Left lung (tissue), 4 donors: ENCODE measurements at regions not wholly inside any gene's neighbourhood (a gene's known extent, or its start where the extent isn't known, plus 50 kb on each side); places are given as distances from the start of the nearest gene placed in this dataset.

Experiments
- ATAC-seq: fragments of 200-7000 bp; cut with Tn5 transposase; one replicate; pipeline ENCODE4 v1.9.1; 2020; ENCODE audit warnings: moderate library complexity
- DNase-seq, 4 donors: peaks; one replicate each; pipeline ENCODE4 v3.0.0-alpha.2; 2013 to 2020
- H3K27ac ChIP-seq, 2 donors: fragments of 200-600 bp; sonication (generic) in 1 of 2; one replicate each; pipeline versions ENCODE4 v1.5.0 to v1.8.0; 2020 to 2021
- H3K27me3 ChIP-seq, 2 donors: fragments of 200-600 bp; sonication (generic) in 1 of 2; one replicate each; pipeline versions ENCODE4 v1.5.0 to v1.8.0; 2020 to 2021
- H3K36me3 ChIP-seq, 2 donors: fragments of 200-600 bp; sonication (generic) in 1 of 2; one replicate each; pipeline versions ENCODE4 v1.5.0 to v1.8.0; 2020 to 2021
- H3K4me1 ChIP-seq, 2 donors: fragments of 200-600 bp; one replicate each; pipeline ENCODE4 v1.8.0; 2021
- H3K4me3 ChIP-seq, 2 donors: fragments of 200-600 bp; sonication (generic) in 1 of 2; one replicate each; pipeline versions ENCODE4 v1.5.0 to v1.8.0; 2020 to 2021; ENCODE audit warnings: mild to moderate bottlenecking in 1 of 2
- H3K9me3 ChIP-seq, 2 donors: fragments of 200-600 bp; sonication (generic) in 1 of 2; one replicate each; pipeline versions ENCODE4 v1.5.0 to v1.8.0; 2020 to 2021
- intact Hi-C, 2 donors: fragments of 100-400 bp; cut with DNase I; formaldehyde crosslinking; loops; one replicate each; pipeline versions ENCODE4 v1.11.2 to v1.14.2; 2022
- TF ChIP-seq, protein P1 (sequence below), 2 donors: fragments of 200-600 bp; sonication (generic) in 1 of 2; IDR thresholded peaks; one replicate each; pipeline versions ENCODE4 v1.5.0 to v1.8.0; 2021; ENCODE audit warnings: antibody characterized with exemption in 2 of 2
- donor health status: DM: no; HTN: yes; CAD: no.
- donor health status: DM: no; HTN: no; CAD: no.

DNA sequence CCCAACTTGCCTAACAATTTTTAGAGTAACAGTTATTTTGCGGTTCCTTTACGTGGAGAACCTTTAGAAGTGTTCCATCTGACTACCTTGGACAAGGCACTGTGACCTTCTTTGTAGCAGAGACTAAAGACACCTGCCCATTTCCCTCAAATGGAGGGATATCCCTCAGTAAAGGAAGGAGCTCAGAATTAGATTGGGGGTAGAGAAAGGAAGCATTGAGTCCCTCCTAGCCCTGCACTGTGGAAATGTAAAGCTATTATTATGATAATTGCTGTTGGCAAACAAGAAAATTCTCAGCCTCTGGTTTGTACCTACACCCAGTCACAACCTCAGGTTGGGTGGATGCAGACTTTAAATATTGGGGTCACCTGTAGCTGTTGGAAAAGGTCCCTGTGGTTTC lies 72.6 kb upstream of the MACF1 start:
- H3K27ac ChIP-seq = peak overlapping the region; percentile 79 to 86
- intact Hi-C loops = no loop called here
- H3K36me3 ChIP-seq = no peaks in the 10 kb centered on the region
- no peak for DNase-seq
- no peak overlapping the region for H3K4me3 ChIP-seq
- TF ChIP-seq, protein P1, sequence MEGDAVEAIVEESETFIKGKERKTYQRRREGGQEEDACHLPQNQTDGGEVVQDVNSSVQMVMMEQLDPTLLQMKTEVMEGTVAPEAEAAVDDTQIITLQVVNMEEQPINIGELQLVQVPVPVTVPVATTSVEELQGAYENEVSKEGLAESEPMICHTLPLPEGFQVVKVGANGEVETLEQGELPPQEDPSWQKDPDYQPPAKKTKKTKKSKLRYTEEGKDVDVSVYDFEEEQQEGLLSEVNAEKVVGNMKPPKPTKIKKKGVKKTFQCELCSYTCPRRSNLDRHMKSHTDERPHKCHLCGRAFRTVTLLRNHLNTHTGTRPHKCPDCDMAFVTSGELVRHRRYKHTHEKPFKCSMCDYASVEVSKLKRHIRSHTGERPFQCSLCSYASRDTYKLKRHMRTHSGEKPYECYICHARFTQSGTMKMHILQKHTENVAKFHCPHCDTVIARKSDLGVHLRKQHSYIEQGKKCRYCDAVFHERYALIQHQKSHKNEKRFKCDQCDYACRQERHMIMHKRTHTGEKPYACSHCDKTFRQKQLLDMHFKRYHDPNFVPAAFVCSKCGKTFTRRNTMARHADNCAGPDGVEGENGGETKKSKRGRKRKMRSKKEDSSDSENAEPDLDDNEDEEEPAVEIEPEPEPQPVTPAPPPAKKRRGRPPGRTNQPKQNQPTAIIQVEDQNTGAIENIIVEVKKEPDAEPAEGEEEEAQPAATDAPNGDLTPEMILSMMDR (IDR thresholded peaks at IDR 0.05) = no peak
- H3K27me3 ChIP-seq = no peaks in the 10 kb centered on the region
- no peak for ATAC-seq
- H3K4me1 ChIP-seq = peaks cover 41 to 80% of the 10 kb centered on the region in 2 donors
- H3K9me3 ChIP-seq = no peaks in the 10 kb centered on the region

DNA sequence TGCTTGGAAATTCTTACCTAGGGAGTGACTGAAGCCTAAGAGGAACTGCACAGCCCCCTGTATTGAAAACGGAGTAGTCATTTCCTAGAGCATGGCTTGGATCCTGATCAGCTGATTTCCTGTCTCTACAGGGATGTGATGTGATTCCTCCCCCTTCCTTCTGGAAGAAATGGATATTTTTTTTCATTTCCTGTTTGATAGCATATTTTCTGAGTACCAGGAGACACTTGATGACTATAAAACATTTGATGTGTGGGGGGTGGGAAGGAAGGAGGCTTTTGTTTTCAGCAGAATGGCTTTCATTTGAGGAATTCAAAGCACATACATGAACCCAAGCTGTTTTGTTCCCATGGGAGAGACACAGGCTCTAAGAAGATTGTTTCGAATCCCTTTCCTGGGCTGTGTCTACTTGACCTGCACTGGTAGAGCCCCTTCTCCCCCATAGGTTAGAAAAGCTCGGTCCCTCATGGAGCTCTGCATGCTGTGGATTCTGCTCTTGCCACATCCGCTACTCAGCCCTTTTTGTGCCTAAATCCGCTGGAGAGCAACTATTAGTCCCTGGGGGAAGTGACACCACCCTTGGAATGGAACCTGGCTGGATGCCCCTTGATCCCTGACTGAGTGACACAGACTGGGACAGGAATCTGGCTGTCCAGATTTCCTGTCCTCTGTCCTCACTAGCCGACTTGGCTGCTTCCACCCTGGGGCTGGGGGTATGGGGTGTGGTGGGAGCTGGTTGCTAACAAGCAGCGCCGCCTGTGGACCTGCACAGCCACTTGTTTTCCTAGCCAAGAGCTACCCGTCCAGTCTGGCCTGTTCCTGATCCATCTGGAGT lies 71.8 kb upstream of the MACF1 start:
- DNase-seq (peak in 3 of 4 donors; percentile 79 to 86 (median 82)), ATAC-seq (peak; percentile 80)
- intact Hi-C loops = no loop called here
- TF ChIP-seq, protein P1 (IDR thresholded peaks at IDR 0.05) = peak in 1 of 2 donors; percentile 27
- Histone ChIP-seq H3K36me3 (no peaks in the 10 kb centered on the region), H3K9me3 (no peaks in the 10 kb centered on the region), H3K27me3 (no peaks in the 10 kb centered on the region), H3K4me1 (peaks cover 38 to 72% of the 10 kb centered on the region in 2 donors), H3K4me3 (no peak overlapping the region), H3K27ac (peak overlapping the region; percentile 79 to 86)

DNA sequence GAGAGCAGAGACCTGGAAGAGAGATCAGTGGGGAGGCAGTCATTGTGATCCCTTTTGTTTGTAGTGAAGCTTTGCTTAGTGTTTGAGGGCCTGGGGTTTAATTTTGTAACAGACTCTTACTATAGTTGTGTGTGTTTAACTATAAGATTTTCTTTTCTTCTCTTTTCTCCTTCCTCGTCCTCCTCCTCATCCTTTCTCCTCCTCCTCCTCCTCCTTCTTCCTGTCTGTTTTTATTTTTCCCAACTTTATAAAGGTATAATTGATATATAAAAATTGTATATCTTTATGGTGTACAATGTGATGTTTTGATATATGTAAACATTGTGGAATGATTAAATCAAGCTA lies 71.2 kb upstream of the MACF1 start:
- ATAC-seq (no peak), DNase-seq (no peak)
- peak overlapping the region; percentile 79 to 86 for H3K27ac ChIP-seq
- H3K4me3 ChIP-seq = no peak overlapping the region
- H3K4me1 ChIP-seq = peaks cover 38 to 66% of the 10 kb centered on the region in 2 donors
- H3K9me3 ChIP-seq = no peaks in the 10 kb centered on the region
- TF ChIP-seq, protein P1 (IDR thresholded peaks at IDR 0.05) = no peak
- H3K36me3 ChIP-seq = no peaks in the 10 kb centered on the region
- no peaks in the 10 kb centered on the region for H3K27me3 ChIP-seq
- intact Hi-C loops = no loop called here

DNA sequence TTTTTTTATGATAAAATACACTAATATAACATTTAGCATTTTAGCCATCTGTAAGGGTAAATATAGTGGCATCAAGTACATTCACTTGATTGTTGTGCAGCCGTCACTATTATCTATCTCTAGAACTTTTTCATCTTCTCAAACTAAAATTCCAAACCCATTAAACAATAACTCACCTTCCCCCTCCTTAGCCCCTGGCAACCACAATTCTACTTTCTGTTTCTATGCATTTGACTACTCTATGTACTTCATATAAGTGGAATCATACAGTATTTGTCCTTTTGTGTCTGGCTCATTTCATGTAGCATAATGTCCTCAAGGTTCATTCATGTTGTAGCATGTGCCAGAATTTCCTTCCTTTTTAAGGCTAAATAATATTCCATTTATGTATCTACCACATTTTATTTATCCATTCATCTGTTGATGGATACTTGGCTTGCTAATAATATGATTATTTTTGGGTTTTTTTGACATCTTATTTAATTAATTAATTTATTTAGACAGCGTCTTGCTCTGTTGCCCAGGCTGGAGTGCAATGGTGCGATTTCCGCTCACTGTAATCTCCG lies 69.6 kb upstream of the MACF1 start:
- Histone ChIP-seq H3K4me1 (peaks cover 30 to 55% of the 10 kb centered on the region in 2 donors), H3K27ac (peak overlapping the region in 1 of 2 donors; percentile 51), H3K4me3 (no peak overlapping the region), H3K9me3 (no peaks in the 10 kb centered on the region), H3K36me3 (no peaks in the 10 kb centered on the region), H3K27me3 (no peaks in the 10 kb centered on the region)
- TF ChIP-seq, protein P1 (IDR thresholded peaks at IDR 0.05) = no peak
- no peak for ATAC-seq
- DNase-seq = no peak
- intact Hi-C loops = no loop called here

DNA sequence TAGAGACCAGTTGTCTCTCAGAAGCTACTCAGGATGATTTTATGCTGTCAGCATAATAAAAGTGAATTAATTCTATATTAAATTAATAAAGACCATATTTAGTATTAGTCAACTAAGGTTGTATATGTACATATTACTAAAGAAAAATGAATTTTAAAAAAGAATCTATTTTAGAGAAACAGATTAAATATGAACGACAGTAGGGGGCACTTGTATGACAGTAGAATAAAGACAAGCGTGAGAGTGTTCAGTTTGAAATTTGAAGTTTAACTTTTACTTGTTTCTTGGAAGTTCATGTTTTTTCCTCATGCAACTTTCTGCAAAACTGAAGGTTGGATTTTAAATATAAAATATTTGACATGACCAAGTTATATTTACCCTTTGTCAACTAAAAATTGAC lies 67.9 kb upstream of the MACF1 start:
- TF ChIP-seq, protein P1 (IDR thresholded peaks at IDR 0.05) = no peak
- no peaks in the 10 kb centered on the region for H3K9me3 ChIP-seq
- DNase-seq = no peak
- no peaks in the 10 kb centered on the region for H3K36me3 ChIP-seq
- intact Hi-C loops = no loop called here
- no peak for ATAC-seq
- peak overlapping the region in 1 of 2 donors; percentile 51 for H3K27ac ChIP-seq
- H3K4me1 ChIP-seq = peaks cover 17 to 55% of the 10 kb centered on the region in 2 donors
- no peaks in the 10 kb centered on the region for H3K27me3 ChIP-seq
- no peak overlapping the region for H3K4me3 ChIP-seq
